Tibial nerve (tissue), 4 donors: ENCODE measurements at regions not wholly inside any gene's neighbourhood (a gene's known extent, or its start where the extent isn't known, plus 50 kb on each side); places are given as distances from the start of the nearest gene placed in this dataset.

ENCODE experiments used
- EP300 ChIP-seq, 2 donors: sonication (generic); formaldehyde crosslinking; IDR thresholded peaks; one replicate each; pipeline ENCODE4 v1.6.1; 2017; ENCODE audit warnings: antibody characterized with exemption in 2 of 2, mild to moderate bottlenecking in 1 of 2
- TF ChIP-seq, protein P1 (sequence below), 5 experiments: fragments of 200-600 bp in 3 of 5; fragments of 450-650 bp in 2 of 5; sonication (generic) in 3 of 5; IDR thresholded peaks; one replicate each; pipeline ENCODE4 v1.5.1; 2016 to 2019; ENCODE audit warnings: antibody characterized with exemption in 5 of 5, mild to moderate bottlenecking in 3 of 5, moderate library complexity in 2 of 5

- TF ChIP-seq, protein P1, sequence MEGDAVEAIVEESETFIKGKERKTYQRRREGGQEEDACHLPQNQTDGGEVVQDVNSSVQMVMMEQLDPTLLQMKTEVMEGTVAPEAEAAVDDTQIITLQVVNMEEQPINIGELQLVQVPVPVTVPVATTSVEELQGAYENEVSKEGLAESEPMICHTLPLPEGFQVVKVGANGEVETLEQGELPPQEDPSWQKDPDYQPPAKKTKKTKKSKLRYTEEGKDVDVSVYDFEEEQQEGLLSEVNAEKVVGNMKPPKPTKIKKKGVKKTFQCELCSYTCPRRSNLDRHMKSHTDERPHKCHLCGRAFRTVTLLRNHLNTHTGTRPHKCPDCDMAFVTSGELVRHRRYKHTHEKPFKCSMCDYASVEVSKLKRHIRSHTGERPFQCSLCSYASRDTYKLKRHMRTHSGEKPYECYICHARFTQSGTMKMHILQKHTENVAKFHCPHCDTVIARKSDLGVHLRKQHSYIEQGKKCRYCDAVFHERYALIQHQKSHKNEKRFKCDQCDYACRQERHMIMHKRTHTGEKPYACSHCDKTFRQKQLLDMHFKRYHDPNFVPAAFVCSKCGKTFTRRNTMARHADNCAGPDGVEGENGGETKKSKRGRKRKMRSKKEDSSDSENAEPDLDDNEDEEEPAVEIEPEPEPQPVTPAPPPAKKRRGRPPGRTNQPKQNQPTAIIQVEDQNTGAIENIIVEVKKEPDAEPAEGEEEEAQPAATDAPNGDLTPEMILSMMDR (IDR thresholded peaks at IDR 0.05): no peak
- TF ChIP-seq EP300 (IDR thresholded peaks at IDR 0.05): no peak
These were observed 441.0 kb upstream of the ERCC4 start for GRCh38 chr16:13478991-13479390.
